ENCODE measurements at regions not wholly inside any gene's neighbourhood (a gene's known extent, or its start where the extent isn't known, plus 50 kb on each side); places are given as distances from the start of the nearest gene placed in this dataset.

GRCh38 chr22:44401783-44402110 is 89.0 kb upstream of the SHISAL1 start:
- no peaks in the 10 kb centered on the region for H3F3A ChIP-seq (replicated peaks; ENCODE audit: insufficient read depth)
- no peaks in the 10 kb centered on the region for H3K36me3 ChIP-seq (replicated peaks in 1 of 2; ENCODE audit: control insufficient read depth in 1 of 2, insufficient read depth in 2 of 2, low read length in 1 of 2)
- 0 out of 2 replicates have a peak, but pooled peaks cover 9% of the 10 kb centered on the region for H3K27me3 ChIP-seq (ENCODE audit: insufficient read depth)
- H4K20me1 ChIP-seq (ENCODE audit: insufficient read depth): no peaks in the 10 kb centered on the region
- peak; percentile 6 for DNase-seq
- H2AFZ ChIP-seq (ENCODE audit: low read depth): no peak overlapping the region
- H3K79me2 ChIP-seq (ENCODE audit: insufficient read depth): no peaks in the 10 kb centered on the region
- H3K4me2 ChIP-seq: no peak overlapping the region
- ChIA-PET CTCF (interaction anchor here (0.8 to 1.3 kb wide), 2 partner anchors 18 to 408 kb away, joined by 3 read pairs; no protein-coding TSS in a partner anchor), POLR2A (no interaction called here)
- WGBS (ENCODE audit: low lambda C conversion rate): 49% methylated on average over 9 of the region's 9 CpGs
- no peaks in the 10 kb centered on the region for H3K9me3 ChIP-seq
- H3K9me2 ChIP-seq: no peaks in the 10 kb centered on the region
- no peak overlapping the region for H3K9ac ChIP-seq
- H3K4me1 ChIP-seq (ENCODE audit: control insufficient read depth in 1 of 2, insufficient read depth in 2 of 2, low read depth in 1 of 2, low read length in 1 of 2): peaks cover 0 to 13% of the 10 kb centered on the region in 2 experiments; a peak in 1 of 4 replicates
- no peak overlapping the region for H3K4me3 ChIP-seq (ENCODE audit: low read depth in 2 of 2, low read length in 1 of 2)
- H3K27ac ChIP-seq (ENCODE audit: low read depth in 2 of 2, low read length in 1 of 2): no peak overlapping the region
- TF ChIP-seq CHD2 (IDR thresholded peaks at IDR 0.05; ENCODE audit: low read length, partially characterized antibody) (no peak), RCOR1 (IDR thresholded peaks at IDR 0.05; ENCODE audit: low read length) (no peak), EP300 (IDR thresholded peaks at IDR 0.05; ENCODE audit: borderline replicate concordance in 1 of 2, low read depth in 1 of 2, low read length in 1 of 2) (no peak), SMC3 (IDR thresholded peaks at IDR 0.05; ENCODE audit: low read depth, low read length) (no peak), RAD21 (IDR thresholded peaks at IDR 0.05; ENCODE audit: low read length) (no peak), CTCF (IDR thresholded peaks at IDR 0.05) (no peak), SIN3A (IDR thresholded peaks at IDR 0.05; ENCODE audit: borderline replicate concordance, low read depth, low read length) (no peak), FOXM1 (IDR thresholded peaks at IDR 0.05; ENCODE audit: low read depth) (no peak), RXRA (IDR thresholded peaks at IDR 0.05; ENCODE audit: borderline replicate concordance, low read depth) (no peak), POLR2AphosphoS5 (IDR thresholded peaks at IDR 0.05; ENCODE audit: low read depth, low read length) (no peak), TCF12 (IDR thresholded peaks at IDR 0.05) (no peak), ELF1 (IDR thresholded peaks at IDR 0.05) (no peak), NRF1 (IDR thresholded peaks at IDR 0.05; ENCODE audit: low read depth, low read length) (no peak), GABPA (IDR thresholded peaks at IDR 0.05; ENCODE audit: low read depth) (no peak), YY1 (IDR thresholded peaks at IDR 0.05; ENCODE audit: low read depth) (no peak)

- Histone ChIP-seq H4K20me1 (ENCODE audit: insufficient read depth) (no peaks in the 10 kb centered on the region), H3K9me3 (no peaks in the 10 kb centered on the region), H3K9me2 (no peaks in the 10 kb centered on the region), H3K79me2 (ENCODE audit: insufficient read depth) (no peaks in the 10 kb centered on the region), H3F3A (replicated peaks; ENCODE audit: insufficient read depth) (no peaks in the 10 kb centered on the region), H3K27me3 (ENCODE audit: insufficient read depth) (0 out of 2 replicates have a peak, but pooled peaks cover 9% of the 10 kb centered on the region), H3K4me3 (ENCODE audit: low read depth in 2 of 2, low read length in 1 of 2) (no peak overlapping the region), H3K4me1 (ENCODE audit: control insufficient read depth in 1 of 2, insufficient read depth in 2 of 2, low read depth in 1 of 2, low read length in 1 of 2) (peaks cover 0 to 13% of the 10 kb centered on the region in 2 experiments; a peak in 1 of 4 replicates), H3K27ac (ENCODE audit: low read depth in 2 of 2, low read length in 1 of 2) (no peak overlapping the region), H3K36me3 (replicated peaks in 1 of 2; ENCODE audit: control insufficient read depth in 1 of 2, insufficient read depth in 2 of 2, low read length in 1 of 2) (no peaks in the 10 kb centered on the region), H3K4me2 (no peak overlapping the region), H3K9ac (no peak overlapping the region), H2AFZ (ENCODE audit: low read depth) (no peak overlapping the region)
- ChIA-PET POLR2A (no interaction called here), CTCF (interaction anchor here (0.9 to 1.3 kb wide), 2 partner anchors 11 to 319 kb away, joined by 3 read pairs; no protein-coding TSS in a partner anchor)
- TF ChIP-seq GATA2 (CRISPR knock-in tag; IDR thresholded peaks at IDR 0.05) (no peak), CTCF (IDR thresholded peaks at IDR 0.05) (no peak), POLR2AphosphoS5 (IDR thresholded peaks at IDR 0.05; ENCODE audit: low read depth, low read length) (no peak), NFIC (IDR thresholded peaks at IDR 0.05; ENCODE audit: borderline replicate concordance) (no peak), TCF12 (IDR thresholded peaks at IDR 0.05) (no peak), RXRA (IDR thresholded peaks at IDR 0.05; ENCODE audit: borderline replicate concordance, low read depth) (no peak), RCOR1 (IDR thresholded peaks at IDR 0.05; ENCODE audit: low read length) (no peak), SMC3 (IDR thresholded peaks at IDR 0.05; ENCODE audit: low read depth, low read length) (no peak), NRF1 (IDR thresholded peaks at IDR 0.05; ENCODE audit: low read depth, low read length) (no peak), SIN3A (IDR thresholded peaks at IDR 0.05; ENCODE audit: borderline replicate concordance, low read depth, low read length) (no peak), TEAD4 (IDR thresholded peaks at IDR 0.05; ENCODE audit: borderline replicate concordance, insufficient read depth) (no peak), EZH2phosphoT487 (IDR thresholded peaks at IDR 0.05; ENCODE audit: borderline replicate concordance, low read depth) (no peak), ZBTB33 (IDR thresholded peaks at IDR 0.05; ENCODE audit: borderline replicate concordance, low read depth) (no peak), IRF3 (IDR thresholded peaks at IDR 0.05; ENCODE audit: low read depth, low read length) (no peak), FOXM1 (IDR thresholded peaks at IDR 0.05; ENCODE audit: low read depth) (no peak), RAD21 (IDR thresholded peaks at IDR 0.05; ENCODE audit: low read length) (no peak), MEF2A (IDR thresholded peaks at IDR 0.05; ENCODE audit: borderline replicate concordance, low read depth) (no peak)
- peak; percentile 11 for DNase-seq
- WGBS (ENCODE audit: low lambda C conversion rate): 52% methylated on average over 3 of the region's 3 CpGs
Observed at GRCh38 chr22:44400763-44401060, 88.0 kb upstream of the SHISAL1 start.

All from SK-N-SH (cell line).